Psoas muscle (tissue), 7 donors: ENCODE measurements at regions not wholly inside any gene's neighbourhood (a gene's known extent, or its start where the extent isn't known, plus 50 kb on each side); places are given as distances from the start of the nearest gene placed in this dataset.

ENCODE experiments used
- ATAC-seq, 4 donors: fragments of 200-7000 bp; cut with Tn5 transposase; one replicate each; pipeline ENCODE4 v1.9.1; 2020; ENCODE audit warnings: moderate library complexity in 3 of 4, mild to moderate bottlenecking in 2 of 4
- DNase-seq, 2 donors: peaks; one replicate each; pipeline ENCODE4 v3.0.0-alpha.2; 2020
- H3K27ac ChIP-seq: fragments of 200-600 bp; one replicate; pipeline ENCODE4 v1.8.0; 2022
- H3K27me3 ChIP-seq, 3 donors: fragments of 200-600 bp in 1 of 3; one replicate each; pipeline versions ENCODE4 v1.6.1 to v1.8.0; 2013 to 2022; ENCODE audit warnings: low read length in 2 of 3, mild to moderate bottlenecking in 2 of 3, moderate library complexity in 1 of 3; ENCODE audit not compliant: insufficient read depth in 3 of 3
- H3K36me3 ChIP-seq, 2 donors: fragments of 200-600 bp in 1 of 2; one replicate each; pipeline versions ENCODE4 v1.6.1 to v1.8.0; 2013 to 2022; ENCODE audit warnings: low read depth in 1 of 2, mild to moderate bottlenecking in 1 of 2, moderate library complexity in 1 of 2; ENCODE audit not compliant: insufficient read depth in 1 of 2
- H3K4me1 ChIP-seq: fragments of 200-600 bp; one replicate; pipeline ENCODE4 v1.8.0; 2022
- H3K4me3 ChIP-seq: fragments of 200-600 bp; one replicate; pipeline ENCODE4 v1.8.0; 2022; ENCODE audit warnings: mild to moderate bottlenecking
- H3K9me3 ChIP-seq: fragments of 200-600 bp; one replicate; pipeline ENCODE4 v1.8.0; 2022
- WGBS, 3 donors: extraction: QIAGEN DNeasy Blood & Tissue Kit; methylation state at CpG; one replicate each; pipeline versions ENCODE4 v1.1.6 to v1.1.7; 2013; 5-methylcytosine and 5-hydroxymethylcytosine counted together
- intact Hi-C, 2 donors: fragments of 100-400 bp; cut with DNase I; formaldehyde crosslinking; loops; one replicate each; pipeline versions ENCODE4 v1.11.0 to v1.14.2; 2022
- TF ChIP-seq, protein P1 (sequence below): fragments of 200-600 bp; IDR thresholded peaks from one replicate; pipeline ENCODE4 v1.8.0; 2022; ENCODE audit warnings: antibody characterized with exemption
- donor health status: healthy with polysubstance abuse.
- donor health status: DM: no; HTN: no; CAD: no; lungs with moderate emphysema.
- donor health status: Bipolar disorder and iron deficiency.
- donor health status: healthy.
- donor health status: DM: yes; HTN: yes; CAD: no.
- donor health status: DM: no; HTN: no; CAD: no.
- donor health status: DM: yes; HTN: yes; CAD: no.

DNA sequence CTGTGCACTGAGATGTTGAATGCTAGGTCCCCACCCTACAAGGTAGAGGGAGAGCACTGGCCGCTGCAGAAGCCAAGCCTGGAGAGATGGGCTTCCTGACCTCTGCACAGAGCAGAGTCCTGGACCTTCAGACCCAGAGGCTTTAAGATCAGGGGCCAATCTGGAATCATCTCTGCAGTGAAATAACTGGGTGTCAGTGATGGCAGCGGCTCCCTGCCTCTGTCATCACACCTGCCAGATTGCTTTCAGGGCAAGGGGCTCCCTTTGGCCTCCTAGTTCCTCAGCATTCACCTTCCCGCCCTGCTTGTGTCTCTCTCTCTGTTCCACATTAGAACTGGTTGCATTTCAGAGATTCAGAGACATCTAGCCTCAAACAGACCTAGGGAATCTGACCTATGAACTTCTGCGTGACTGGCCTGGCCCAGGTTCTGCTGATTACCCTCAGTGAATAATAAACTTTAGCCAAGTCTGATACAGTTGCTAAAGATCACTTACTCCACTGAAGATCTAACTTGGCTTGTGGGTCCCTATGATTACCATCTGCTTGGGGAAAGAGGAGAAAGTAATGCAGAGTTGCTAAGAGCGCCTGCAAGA lies 87.8 kb downstream of the ATP1A1 start:
- H3K27me3 ChIP-seq: no peaks in the 10 kb centered on the region
- H3K9me3 ChIP-seq: no peaks in the 10 kb centered on the region
- no peak overlapping the region for H3K27ac ChIP-seq
- intact Hi-C loops: no loop called here
- H3K36me3 ChIP-seq: no peaks in the 10 kb centered on the region
- 91 to 92% (median 92%) methylated on average over 5 of the region's 5 CpGs for WGBS, 3 donors
- TF ChIP-seq, protein P1, sequence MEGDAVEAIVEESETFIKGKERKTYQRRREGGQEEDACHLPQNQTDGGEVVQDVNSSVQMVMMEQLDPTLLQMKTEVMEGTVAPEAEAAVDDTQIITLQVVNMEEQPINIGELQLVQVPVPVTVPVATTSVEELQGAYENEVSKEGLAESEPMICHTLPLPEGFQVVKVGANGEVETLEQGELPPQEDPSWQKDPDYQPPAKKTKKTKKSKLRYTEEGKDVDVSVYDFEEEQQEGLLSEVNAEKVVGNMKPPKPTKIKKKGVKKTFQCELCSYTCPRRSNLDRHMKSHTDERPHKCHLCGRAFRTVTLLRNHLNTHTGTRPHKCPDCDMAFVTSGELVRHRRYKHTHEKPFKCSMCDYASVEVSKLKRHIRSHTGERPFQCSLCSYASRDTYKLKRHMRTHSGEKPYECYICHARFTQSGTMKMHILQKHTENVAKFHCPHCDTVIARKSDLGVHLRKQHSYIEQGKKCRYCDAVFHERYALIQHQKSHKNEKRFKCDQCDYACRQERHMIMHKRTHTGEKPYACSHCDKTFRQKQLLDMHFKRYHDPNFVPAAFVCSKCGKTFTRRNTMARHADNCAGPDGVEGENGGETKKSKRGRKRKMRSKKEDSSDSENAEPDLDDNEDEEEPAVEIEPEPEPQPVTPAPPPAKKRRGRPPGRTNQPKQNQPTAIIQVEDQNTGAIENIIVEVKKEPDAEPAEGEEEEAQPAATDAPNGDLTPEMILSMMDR: no peak
- DNase-seq (no peak), ATAC-seq (no peak)
- no peak overlapping the region for H3K4me3 ChIP-seq
- peaks cover 10% of the 10 kb centered on the region for H3K4me1 ChIP-seq

DNA sequence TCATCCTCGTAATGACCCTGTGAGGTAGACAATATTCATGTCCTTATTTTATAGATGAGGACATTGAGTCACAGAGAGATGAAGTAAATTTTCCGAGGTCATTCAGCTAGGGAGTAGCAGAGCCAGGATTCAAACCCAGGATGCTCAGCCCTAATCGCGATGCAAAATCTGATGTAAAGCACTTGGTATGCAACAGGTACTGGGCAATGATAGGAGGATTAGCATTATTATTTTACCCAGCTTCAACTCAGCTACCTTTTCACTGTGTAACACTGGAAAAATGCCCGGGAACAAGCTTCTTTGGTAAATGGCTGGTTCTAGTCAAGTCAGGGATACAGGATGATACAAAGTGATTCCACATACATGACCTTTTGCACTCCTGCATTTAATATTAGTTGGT lies 88.7 kb downstream of the ATP1A1 start:
- Histone ChIP-seq H3K36me3 (no peaks in the 10 kb centered on the region), H3K9me3 (no peaks in the 10 kb centered on the region), H3K4me3 (no peak overlapping the region), H3K27me3 (no peaks in the 10 kb centered on the region), H3K27ac (no peak overlapping the region), H3K4me1 (peaks cover 10% of the 10 kb centered on the region)
- 88 to 92% (median 89%) methylated on average over 5 of the region's 5 CpGs for WGBS, 3 donors
- TF ChIP-seq, protein P1: no peak
- ATAC-seq (no peak), DNase-seq (no peak)
- intact Hi-C loops: no loop called here

DNA sequence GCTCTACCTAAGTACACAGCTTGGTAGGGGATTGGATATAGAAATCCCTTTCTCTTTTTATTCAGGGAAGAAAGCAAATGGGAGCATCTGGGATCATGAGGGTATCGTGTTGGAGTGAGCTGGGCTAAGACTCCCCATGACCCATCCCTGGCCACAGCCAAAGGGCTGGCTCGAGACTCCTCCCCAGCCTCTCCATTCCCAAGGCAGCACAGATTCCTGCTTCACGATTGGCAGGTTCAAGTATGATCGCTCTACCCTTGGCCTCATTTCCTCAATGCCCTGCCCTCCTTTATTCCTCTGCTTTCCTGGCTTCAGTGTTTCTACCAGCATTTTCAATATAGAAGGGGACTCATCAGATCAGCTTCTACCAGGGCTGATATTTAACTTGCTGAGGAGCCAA lies 89.7 kb downstream of the ATP1A1 start:
- ATAC-seq (no peak), DNase-seq (no peak)
- H3K4me3 ChIP-seq: no peak overlapping the region
- H3K36me3 ChIP-seq: no peaks in the 10 kb centered on the region
- WGBS, 3 donors: 71 to 82% (median 77%) methylated on average over 4 of the region's 4 CpGs
- TF ChIP-seq, protein P1: no peak
- H3K27ac ChIP-seq: no peak overlapping the region
- H3K27me3 ChIP-seq: no peaks in the 10 kb centered on the region
- peaks cover 7% of the 10 kb centered on the region for H3K4me1 ChIP-seq
- H3K9me3 ChIP-seq: no peaks in the 10 kb centered on the region
- intact Hi-C loops: no loop called here

DNA sequence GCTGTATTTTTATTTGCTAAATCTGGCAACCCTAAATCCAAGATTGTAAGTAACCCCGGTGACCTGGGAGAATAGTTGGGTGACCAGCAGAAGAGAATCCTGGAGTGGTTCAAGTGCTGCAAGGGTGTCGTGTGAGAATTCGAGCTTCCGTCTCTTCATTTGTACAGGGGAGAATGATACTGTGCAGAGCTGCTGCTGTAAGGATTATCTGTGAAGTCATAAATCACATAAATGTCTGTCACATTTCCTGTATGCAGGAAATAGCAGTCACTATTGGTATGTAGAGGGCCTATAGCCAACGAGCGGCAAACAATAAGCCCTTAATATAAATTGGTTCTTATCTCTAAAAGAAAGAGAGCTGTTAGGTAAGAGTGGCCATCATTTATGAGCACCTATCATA lies 90.7 kb downstream of the ATP1A1 start:
- DNase-seq: no peak
- Histone ChIP-seq H3K4me1 (no peaks in the 10 kb centered on the region), H3K4me3 (no peak overlapping the region), H3K9me3 (no peaks in the 10 kb centered on the region), H3K27ac (no peak overlapping the region), H3K36me3 (no peaks in the 10 kb centered on the region), H3K27me3 (no peaks in the 10 kb centered on the region)
- no peak for ATAC-seq
- TF ChIP-seq, protein P1: no peak
- intact Hi-C loops: no loop called here
- WGBS, 3 donors: 79 to 84% (median 81%) methylated on average over 6 of the region's 6 CpGs
